PC-3 (cell line): ENCODE measurements at regions not wholly inside any gene's neighbourhood (a gene's known extent, or its start where the extent isn't known, plus 50 kb on each side); places are given as distances from the start of the nearest gene placed in this dataset.
A peak's percentile ranks its signal among the peaks of the same experiment; 100 is the strongest.

Experiments
- ATAC-seq: fragments of 200-7000 bp; cut with Tn5 transposase; 2 replicates; pipeline ENCODE4 v1.9.1; 2020; ENCODE audit warnings: mild to moderate bottlenecking, moderate library complexity
- BruUV-seq: library from RNA; stranded (reverse); fragments of 400-500 nt; replicated peaks from 2 replicates; lab custom pipeline; 2021; lab: Mats Ljungman, UMichigan
- CTCF ChIA-PET: fragments of 300-600 bp; sonication (Branson Sonifier 250); formaldehyde crosslinking; loops from one replicate; lab custom pipeline; 2022; ENCODE audit warnings: antibody characterized with exemption; lab: Charles Lee
- POLR2A ChIA-PET: fragments of 300-600 bp; sonication (Branson Sonifier 250); formaldehyde crosslinking; loops from one replicate; lab custom pipeline; 2022; ENCODE audit warnings: antibody characterized with exemption; ENCODE audit not compliant: unreplicated experiment; lab: Charles Lee
- DNase-seq: peaks from one replicate; pipeline ENCODE4 v3.0.0-alpha.2; 2015
- H2AFZ ChIP-seq: fragments of 300-600 bp; sonication (generic); 2 replicates; pipeline ENCODE4 v1.6.0; 2016; ENCODE audit warnings: antibody characterized with exemption, low read length
- H3F3A ChIP-seq: fragments of 300-600 bp; sonication (generic); one replicate; pipeline ENCODE4 v1.6.0; 2017; ENCODE audit warnings: antibody characterized with exemption, low read length, control low read depth, mild to moderate bottlenecking; ENCODE audit not compliant: unreplicated experiment
- H3K27ac ChIP-seq: fragments of 300-600 bp; sonication (generic); 2 replicates; pipeline ENCODE4 v1.5.1; 2016; ENCODE audit warnings: mild to moderate bottlenecking, low read length
- H3K27me3 ChIP-seq: fragments of 300-600 bp; sonication (generic); 2 replicates; pipeline ENCODE4 v1.6.1; 2016; ENCODE audit warnings: low read length, mixed read lengths
- H3K36me3 ChIP-seq: fragments of 300-600 bp; sonication (generic); 2 replicates; pipeline ENCODE4 v1.6.1; 2016; ENCODE audit warnings: low read depth, mixed run types, low read length, mixed read lengths
- H3K4me1 ChIP-seq: fragments of 300-600 bp; sonication (generic); 2 replicates; pipeline ENCODE4 v1.5.1; 2016; ENCODE audit warnings: low read length; ENCODE audit not compliant: insufficient read depth
- H3K4me2 ChIP-seq: fragments of 300-600 bp; sonication (generic); 2 replicates; pipeline ENCODE4 v1.6.0; 2016; ENCODE audit warnings: low read length
- H3K4me3 ChIP-seq: fragments of 300-600 bp; sonication (generic); 2 replicates; pipeline ENCODE4 v1.5.1; 2016; ENCODE audit warnings: mild to moderate bottlenecking, low read length, mixed read lengths
- H3K79me2 ChIP-seq: fragments of 300-600 bp; sonication (generic); 2 replicates; pipeline ENCODE4 v1.6.1; 2017; ENCODE audit warnings: low read length, mixed read lengths
- H3K9ac ChIP-seq: fragments of 300-600 bp; sonication (generic); 2 replicates; pipeline ENCODE4 v1.6.0; 2016; ENCODE audit warnings: mild to moderate bottlenecking, low read length
- H3K9me2 ChIP-seq: fragments of 300-600 bp; sonication (generic); replicated peaks from 2 replicates; pipeline ENCODE4 v1.6.1; 2016; ENCODE audit warnings: mixed run types, low read length, mixed read lengths
- H3K9me3 ChIP-seq: fragments of 300-600 bp; sonication (generic); 2 replicates; pipeline ENCODE4 v1.6.1; 2016; ENCODE audit warnings: low read length, mixed read lengths
- H4K20me1 ChIP-seq: fragments of 300-600 bp; sonication (generic); 2 replicates; pipeline ENCODE4 v1.6.1; 2016; ENCODE audit warnings: low read length, mixed read lengths
- CTCF ChIP-seq: fragments of 300-600 bp; sonication (generic); conservative IDR thresholded peaks from 2 replicates; pipeline ENCODE4 v1.5.1; 2017; ENCODE audit warnings: antibody characterized with exemption, low read depth, mild to moderate bottlenecking, low read length
- EZH2 ChIP-seq: fragments of 300-600 bp; sonication (generic); IDR thresholded peaks from one replicate; pipeline ENCODE4 v1.6.1; 2017; ENCODE audit warnings: antibody characterized with exemption, mild to moderate bottlenecking, low read length; ENCODE audit not compliant: unreplicated experiment
- EZH2phosphoT487 ChIP-seq: fragments of 300-600 bp; sonication (generic); IDR thresholded peaks from 2 replicates; pipeline ENCODE4 v1.6.1; 2018; ENCODE audit warnings: mild to moderate bottlenecking, antibody characterized with exemption, low read length, borderline replicate concordance
- intact Hi-C: fragments of 100-400 bp; cut with micrococcal nuclease; formaldehyde crosslinking; loops from 2 replicates; pipeline ENCODE4 v1.9.0; 2023

GRCh38 chr17:6912110-6913051 lies 80.9 kb upstream of the TEKT1 start:
- H3F3A ChIP-seq = no peaks in the 10 kb centered on the region
- no peaks in the 10 kb centered on the region for H3K27me3 ChIP-seq
- no peak for DNase-seq
- H3K4me1 ChIP-seq = no peaks in the 10 kb centered on the region
- POLR2A ChIA-PET = no interaction called here
- no peaks in the 10 kb centered on the region for H4K20me1 ChIP-seq
- H3K27ac ChIP-seq = no peak overlapping the region
- H3K36me3 ChIP-seq = no peaks in the 10 kb centered on the region
- H2AFZ ChIP-seq = no peak overlapping the region
- no peaks in the 10 kb centered on the region for H3K9me2 ChIP-seq
- no peak for TF ChIP-seq CTCF
- TF ChIP-seq EZH2phosphoT487 = no peak
- TF ChIP-seq EZH2 = no peak
- ATAC-seq = no peak
- H3K79me2 ChIP-seq = no peaks in the 10 kb centered on the region
- H3K4me3 ChIP-seq = no peak overlapping the region
- no peak overlapping the region for H3K9ac ChIP-seq
- intact Hi-C loops = loop anchor here (5.0 kb wide), 1 partner anchor 70 kb away; no protein-coding TSS in a partner anchor
- H3K4me2 ChIP-seq = no peak overlapping the region
- no peaks in the 10 kb centered on the region for H3K9me3 ChIP-seq
- CTCF ChIA-PET = no interaction called here
- BruUV-seq = no TSS peak

GRCh38 chr17:6913608-6914443 lies 82.0 kb upstream of the ALOX12 start:
- ChIA-PET POLR2A (no interaction called here), CTCF (interaction anchor here (0.9 kb wide), 1 partner anchor 91 kb away, joined by 3 read pairs; no protein-coding TSS in a partner anchor)
- H3K4me1 ChIP-seq = no peaks in the 10 kb centered on the region
- no peaks in the 10 kb centered on the region for H3K9me3 ChIP-seq
- no peak overlapping the region for H2AFZ ChIP-seq
- H3K9ac ChIP-seq = no peak overlapping the region
- no peaks in the 10 kb centered on the region for H3K9me2 ChIP-seq
- H4K20me1 ChIP-seq = no peaks in the 10 kb centered on the region
- H3F3A ChIP-seq = no peaks in the 10 kb centered on the region
- TF ChIP-seq EZH2phosphoT487 (no peak), CTCF (peak; percentile 52)
- intact Hi-C loops = loop anchor here (5.0 kb wide), 1 partner anchor 72 kb away; no protein-coding TSS in a partner anchor
- BruUV-seq = no TSS peak
- DNase-seq (peak; percentile 8), ATAC-seq (no peak)
- no peaks in the 10 kb centered on the region for H3K27me3 ChIP-seq
- H3K79me2 ChIP-seq = no peaks in the 10 kb centered on the region
- H3K4me2 ChIP-seq = no peak overlapping the region
- no peaks in the 10 kb centered on the region for H3K36me3 ChIP-seq
- no peak overlapping the region for H3K27ac ChIP-seq
- H3K4me3 ChIP-seq = no peak overlapping the region
